Tibial nerve (tissue), 4 donors: ENCODE measurements at regions not wholly inside any gene's neighbourhood (a gene's known extent, or its start where the extent isn't known, plus 50 kb on each side); places are given as distances from the start of the nearest gene placed in this dataset.
"Not testable (repeated sequence)": the region's sequence is repeated elsewhere in the genome, so short reads cannot be mapped to it uniquely, and the experiment has no call there.

Source experiments
- DNase-seq, 2 donors: peaks; one replicate each; pipeline ENCODE4 v3.0.0-alpha.2; 2019; ENCODE audit warnings: low spot score in 2 of 2
- H3K27ac ChIP-seq, 4 donors: fragments of 200-600 bp; sonication (generic) in 3 of 4; one replicate each; pipeline ENCODE4 v1.5.1; 2017 to 2019; ENCODE audit warnings: mild to moderate bottlenecking in 1 of 4
- H3K27me3 ChIP-seq, 2 donors: fragments of 200-600 bp; sonication (generic) in 1 of 2; one replicate each; pipeline versions ENCODE4 v1.5.1 to v1.6.0; 2017 to 2019
- H3K36me3 ChIP-seq, 3 donors: fragments of 200-600 bp; sonication (generic); one replicate each; pipeline ENCODE4 v1.5.1; 2018 to 2019
- H3K4me1 ChIP-seq, 4 donors: fragments of 200-600 bp; sonication (generic) in 3 of 4; one replicate each; pipeline ENCODE4 v1.5.1; 2017 to 2019
- H3K4me3 ChIP-seq, 4 donors: fragments of 200-600 bp; sonication (generic) in 3 of 4; one replicate each; pipeline ENCODE4 v1.5.1; 2017 to 2019; ENCODE audit warnings: mild to moderate bottlenecking in 1 of 4, moderate library complexity in 1 of 4
- H3K9me3 ChIP-seq, 4 donors: fragments of 200-600 bp; sonication (generic) in 3 of 4; one replicate each; pipeline ENCODE4 v1.5.1; 2017 to 2019
- CTCF ChIP-seq, 5 experiments: fragments of 200-600 bp in 3 of 5; fragments of 450-650 bp in 2 of 5; sonication (generic) in 3 of 5; IDR thresholded peaks; one replicate each; pipeline ENCODE4 v1.5.1; 2016 to 2019; ENCODE audit warnings: antibody characterized with exemption in 5 of 5, mild to moderate bottlenecking in 3 of 5, moderate library complexity in 2 of 5
- EP300 ChIP-seq, 2 donors: sonication (generic); formaldehyde crosslinking; IDR thresholded peaks; one replicate each; pipeline ENCODE4 v1.6.1; 2017; ENCODE audit warnings: antibody characterized with exemption in 2 of 2, mild to moderate bottlenecking in 1 of 2
- POLR2A ChIP-seq, 2 donors: fragments of 450-650 bp; IDR thresholded peaks; one replicate each; pipeline ENCODE4 v1.6.1; 2017; ENCODE audit warnings: antibody characterized with exemption in 2 of 2, mild to moderate bottlenecking in 2 of 2, moderate library complexity in 2 of 2
- WGBS, 2 donors: methylation state at CpG; one replicate each; pipeline ENCODE4 v1.1.5; 2018; 5-methylcytosine and 5-hydroxymethylcytosine counted together

- no peak for DNase-seq
- Histone ChIP-seq H3K27ac (no peak overlapping the region), H3K4me3 (no peak overlapping the region), H3K9me3 (no peaks in the 10 kb centered on the region), H3K4me1 (no peaks in the 10 kb centered on the region), H3K36me3 (no peaks in the 10 kb centered on the region), H3K27me3 (no peaks in the 10 kb centered on the region)
- no peak for TF ChIP-seq CTCF (IDR thresholded peaks at IDR 0.05)
- no peak for TF ChIP-seq EP300 (IDR thresholded peaks at IDR 0.05)
- no peak for TF ChIP-seq POLR2A (IDR thresholded peaks at IDR 0.05)
Measured at GRCh38 chr2:16182841-16183240, 242.5 kb downstream of the MYCN start.

GRCh38 chr2:16182311-16182815, 242.0 kb downstream of the MYCN start:
- not testable (repeated sequence) for H3K4me1 ChIP-seq, H3K4me3 ChIP-seq, DNase-seq, H3K36me3 ChIP-seq, H3K27ac ChIP-seq, H3K27me3 ChIP-seq, H3K9me3 ChIP-seq
- WGBS, 2 donors, result 90 to 93% methylated on average over 2 of the region's 2 CpGs

GRCh38 chr2:16181741-16182090, 241.4 kb downstream of the MYCN start:
- H3K27ac ChIP-seq, result no peak overlapping the region
- H3K36me3 ChIP-seq, result no peaks in the 10 kb centered on the region
- DNase-seq, result no peak
- 87 to 90% methylated on average over 8 of the region's 8 CpGs for WGBS, 2 donors
- TF ChIP-seq CTCF (IDR thresholded peaks at IDR 0.05), result no peak
- TF ChIP-seq EP300 (IDR thresholded peaks at IDR 0.05), result no peak
- TF ChIP-seq POLR2A (IDR thresholded peaks at IDR 0.05), result no peak
- no peak overlapping the region for H3K4me3 ChIP-seq
- no peaks in the 10 kb centered on the region for H3K9me3 ChIP-seq
- H3K27me3 ChIP-seq, result no peaks in the 10 kb centered on the region
- H3K4me1 ChIP-seq, result no peaks in the 10 kb centered on the region

- H3K9me3 ChIP-seq, result no peaks in the 10 kb centered on the region
- H3K4me3 ChIP-seq, result no peak overlapping the region
- no peaks in the 10 kb centered on the region for H3K4me1 ChIP-seq
- 88 to 94% methylated on average over 12 of the region's 12 CpGs for WGBS, 2 donors
- no peaks in the 10 kb centered on the region for H3K36me3 ChIP-seq
- H3K27ac ChIP-seq, result no peak overlapping the region
- DNase-seq, result no peak
- H3K27me3 ChIP-seq, result no peaks in the 10 kb centered on the region
- TF ChIP-seq POLR2A (IDR thresholded peaks at IDR 0.05) (no peak), EP300 (IDR thresholded peaks at IDR 0.05) (no peak), CTCF (IDR thresholded peaks at IDR 0.05) (no peak)
Measured at GRCh38 chr2:16181062-16181740, 240.9 kb downstream of the MYCN start.

GRCh38 chr2:16180631-16181030, 240.3 kb downstream of the MYCN start:
- WGBS, 2 donors, result 91% methylated on average over 6 of the region's 6 CpGs
- H3K27ac ChIP-seq, result no peak overlapping the region
- H3K4me1 ChIP-seq, result no peaks in the 10 kb centered on the region
- no peaks in the 10 kb centered on the region for H3K36me3 ChIP-seq
- no peak overlapping the region for H3K4me3 ChIP-seq
- H3K9me3 ChIP-seq, result no peaks in the 10 kb centered on the region
- TF ChIP-seq CTCF (IDR thresholded peaks at IDR 0.05) (no peak), POLR2A (IDR thresholded peaks at IDR 0.05) (no peak)
- DNase-seq, result no peak
- H3K27me3 ChIP-seq, result no peaks in the 10 kb centered on the region
